Lower lobe of right lung (tissue), 2 donors: ENCODE measurements at regions not wholly inside any gene's neighbourhood (a gene's known extent, or its start where the extent isn't known, plus 50 kb on each side); places are given as distances from the start of the nearest gene placed in this dataset.
A peak's percentile ranks its signal among the peaks of the same experiment; 100 is the strongest.
"Not testable (repeated sequence)": the region's sequence is repeated elsewhere in the genome, so short reads cannot be mapped to it uniquely, and the experiment has no call there.

Source experiments
- ATAC-seq, 2 donors: fragments of 200-7000 bp; cut with Tn5 transposase; one replicate each; pipeline ENCODE4 v1.9.1; 2020 to 2022; ENCODE audit warnings: mild to moderate bottlenecking in 2 of 2, moderate library complexity in 2 of 2
- DNase-seq: peaks from one replicate; pipeline ENCODE4 v3.0.0-alpha.2; 2020
- H3K27ac ChIP-seq: fragments of 200-600 bp; one replicate; pipeline ENCODE4 v1.8.0; 2022
- H3K27me3 ChIP-seq: fragments of 200-600 bp; one replicate; pipeline ENCODE4 v1.8.0; 2022; ENCODE audit warnings: low read depth
- H3K36me3 ChIP-seq: fragments of 200-600 bp; one replicate; pipeline ENCODE4 v1.8.0; 2022; ENCODE audit warnings: mild to moderate bottlenecking
- H3K4me1 ChIP-seq: fragments of 200-600 bp; one replicate; pipeline ENCODE4 v1.8.0; 2022
- H3K4me3 ChIP-seq: fragments of 200-600 bp; one replicate; pipeline ENCODE4 v1.8.0; 2022; ENCODE audit warnings: mild to moderate bottlenecking
- H3K9me3 ChIP-seq: fragments of 200-600 bp; one replicate; pipeline ENCODE4 v1.8.0; 2022
- intact Hi-C: fragments of 100-400 bp; cut with DNase I; formaldehyde crosslinking; loops from one replicate; pipeline ENCODE4 v1.11.0; 2022
- TF ChIP-seq, protein P1 (sequence below): fragments of 200-600 bp; IDR thresholded peaks from one replicate; pipeline ENCODE4 v1.8.0; 2022; ENCODE audit warnings: antibody characterized with exemption, mild to moderate bottlenecking
- donor health status: DM: no; HTN: yes; CAD: no; lungs with severe emphysema.

DNA sequence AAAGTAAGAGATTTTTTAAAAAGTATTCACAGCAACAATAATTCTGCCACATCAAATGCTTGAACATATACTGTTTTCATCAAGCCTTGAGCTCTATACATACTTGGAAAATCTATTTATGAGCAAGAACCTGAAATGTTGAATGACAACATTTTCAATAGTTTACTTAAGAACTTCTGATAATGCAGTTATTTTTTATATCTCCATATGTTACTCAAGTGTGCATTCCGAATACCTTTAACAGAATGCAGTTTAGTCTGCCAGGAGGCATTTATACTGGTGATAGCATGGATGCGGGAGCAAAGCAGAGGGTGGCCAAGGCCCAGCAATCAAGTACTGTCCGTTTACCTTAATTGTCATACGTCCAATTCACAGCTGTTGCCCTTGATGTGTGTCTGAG is 589.5 kb downstream of the KCTD12 start:
- no peaks in the 10 kb centered on the region for H3K27me3 ChIP-seq
- no peak for ATAC-seq
- no peak overlapping the region for H3K27ac ChIP-seq
- H3K9me3 ChIP-seq: no peaks in the 10 kb centered on the region
- TF ChIP-seq, protein P1, sequence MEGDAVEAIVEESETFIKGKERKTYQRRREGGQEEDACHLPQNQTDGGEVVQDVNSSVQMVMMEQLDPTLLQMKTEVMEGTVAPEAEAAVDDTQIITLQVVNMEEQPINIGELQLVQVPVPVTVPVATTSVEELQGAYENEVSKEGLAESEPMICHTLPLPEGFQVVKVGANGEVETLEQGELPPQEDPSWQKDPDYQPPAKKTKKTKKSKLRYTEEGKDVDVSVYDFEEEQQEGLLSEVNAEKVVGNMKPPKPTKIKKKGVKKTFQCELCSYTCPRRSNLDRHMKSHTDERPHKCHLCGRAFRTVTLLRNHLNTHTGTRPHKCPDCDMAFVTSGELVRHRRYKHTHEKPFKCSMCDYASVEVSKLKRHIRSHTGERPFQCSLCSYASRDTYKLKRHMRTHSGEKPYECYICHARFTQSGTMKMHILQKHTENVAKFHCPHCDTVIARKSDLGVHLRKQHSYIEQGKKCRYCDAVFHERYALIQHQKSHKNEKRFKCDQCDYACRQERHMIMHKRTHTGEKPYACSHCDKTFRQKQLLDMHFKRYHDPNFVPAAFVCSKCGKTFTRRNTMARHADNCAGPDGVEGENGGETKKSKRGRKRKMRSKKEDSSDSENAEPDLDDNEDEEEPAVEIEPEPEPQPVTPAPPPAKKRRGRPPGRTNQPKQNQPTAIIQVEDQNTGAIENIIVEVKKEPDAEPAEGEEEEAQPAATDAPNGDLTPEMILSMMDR: no peak
- no peaks in the 10 kb centered on the region for H3K36me3 ChIP-seq
- intact Hi-C loops: no loop called here
- H3K4me1 ChIP-seq: no peaks in the 10 kb centered on the region
- DNase-seq: no peak
- no peak overlapping the region for H3K4me3 ChIP-seq

DNA sequence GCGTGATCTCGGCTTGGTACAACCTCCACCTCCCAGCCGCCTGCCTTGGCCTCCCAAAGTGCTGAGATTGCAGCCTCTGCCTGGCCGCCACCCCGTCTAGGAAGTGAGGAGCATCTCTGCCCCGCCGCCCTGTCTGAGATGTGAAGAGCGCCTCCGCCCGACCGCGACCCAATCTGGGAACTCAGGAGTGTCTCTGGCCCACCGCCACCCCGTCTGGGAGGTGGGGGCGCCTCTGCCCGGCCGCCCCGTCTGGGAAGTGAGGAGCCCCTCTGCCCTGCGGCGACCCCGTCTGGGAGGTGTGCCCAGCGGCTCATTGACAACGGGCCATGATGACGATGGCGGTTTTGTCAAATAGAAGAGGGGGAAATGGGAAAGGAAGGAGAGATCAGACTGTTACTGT is 591.2 kb downstream of the KCTD12 start:
- H3K27me3 ChIP-seq, H3K9me3 ChIP-seq, H3K36me3 ChIP-seq, ATAC-seq, intact Hi-C loops, H3K4me3 ChIP-seq, DNase-seq, H3K27ac ChIP-seq, H3K4me1 ChIP-seq: not testable (repeated sequence)

DNA sequence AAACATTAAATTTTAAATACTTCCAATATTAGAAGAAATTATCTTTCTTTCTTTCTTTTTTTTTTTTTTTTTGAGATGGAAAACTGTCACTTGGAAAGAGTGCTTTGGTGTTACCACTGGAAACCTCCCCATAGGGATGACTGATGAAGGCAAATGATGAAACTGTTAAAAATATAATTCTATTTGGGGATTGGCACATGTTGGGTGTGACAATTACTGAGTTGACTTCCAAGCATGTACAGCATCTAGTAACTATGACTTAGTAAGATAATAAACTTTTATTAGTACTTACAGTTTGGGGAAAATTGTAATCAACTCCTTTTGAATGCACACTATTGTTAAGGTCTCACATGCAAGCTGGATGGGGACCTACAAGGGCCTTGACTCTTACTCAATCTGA is 592.5 kb downstream of the KCTD12 start:
- Histone ChIP-seq H3K4me3 (no peak overlapping the region), H3K4me1 (no peaks in the 10 kb centered on the region), H3K27me3 (no peaks in the 10 kb centered on the region), H3K9me3 (no peaks in the 10 kb centered on the region), H3K36me3 (no peaks in the 10 kb centered on the region), H3K27ac (no peak overlapping the region)
- intact Hi-C loops: no loop called here
- DNase-seq (no peak), ATAC-seq (no peak)
- TF ChIP-seq, protein P1: no peak

DNA sequence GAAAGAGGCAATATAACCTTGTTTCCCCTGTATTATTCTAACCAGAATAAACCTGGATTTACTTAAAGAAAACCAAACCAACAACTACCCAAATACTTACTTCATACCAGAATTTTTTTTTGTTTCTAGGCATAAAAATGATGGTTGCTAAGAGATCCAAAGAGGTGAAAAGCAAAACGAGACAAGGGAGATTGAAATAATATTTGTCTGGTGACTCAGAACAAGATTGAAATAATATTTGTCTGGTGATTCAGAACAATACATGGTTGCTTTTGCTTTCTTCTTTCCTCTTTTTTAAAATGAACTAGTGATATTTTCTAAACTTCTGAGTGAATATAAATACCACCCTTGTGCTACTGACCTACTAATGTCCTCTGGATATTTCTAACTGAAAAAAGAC is 592.9 kb downstream of the KCTD12 start:
- no peak overlapping the region for H3K4me3 ChIP-seq
- no peak overlapping the region for H3K27ac ChIP-seq
- H3K27me3 ChIP-seq: no peaks in the 10 kb centered on the region
- no peaks in the 10 kb centered on the region for H3K36me3 ChIP-seq
- DNase-seq (no peak), ATAC-seq (peak in 1 of 2 donors; percentile 48)
- no peaks in the 10 kb centered on the region for H3K4me1 ChIP-seq
- H3K9me3 ChIP-seq: no peaks in the 10 kb centered on the region
- intact Hi-C loops: no loop called here
- TF ChIP-seq, protein P1: no peak

DNA sequence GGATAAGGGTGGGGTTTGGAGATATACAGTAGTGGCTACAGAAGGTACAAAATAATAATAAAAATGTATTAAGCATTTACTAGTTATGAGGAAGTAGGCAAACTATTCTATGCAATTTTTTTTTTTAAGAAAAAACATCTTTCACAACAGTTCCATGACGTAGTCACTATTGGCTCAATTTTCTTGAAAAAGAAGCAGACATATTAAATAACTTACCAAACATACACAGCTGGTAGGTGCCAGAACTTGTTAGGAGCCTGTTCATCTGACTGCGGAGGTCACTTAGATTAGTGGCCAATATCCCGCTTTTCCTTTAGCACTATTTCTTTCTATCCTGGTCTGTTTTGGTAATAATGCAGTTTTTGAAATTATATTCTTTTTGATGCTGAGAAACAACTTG is 593.5 kb downstream of the KCTD12 start:
- TF ChIP-seq, protein P1: no peak
- Histone ChIP-seq H3K36me3 (no peaks in the 10 kb centered on the region), H3K4me1 (no peaks in the 10 kb centered on the region), H3K4me3 (no peak overlapping the region), H3K27me3 (no peaks in the 10 kb centered on the region), H3K27ac (no peak overlapping the region), H3K9me3 (no peaks in the 10 kb centered on the region)
- DNase-seq (no peak), ATAC-seq (no peak)
- intact Hi-C loops: no loop called here

DNA sequence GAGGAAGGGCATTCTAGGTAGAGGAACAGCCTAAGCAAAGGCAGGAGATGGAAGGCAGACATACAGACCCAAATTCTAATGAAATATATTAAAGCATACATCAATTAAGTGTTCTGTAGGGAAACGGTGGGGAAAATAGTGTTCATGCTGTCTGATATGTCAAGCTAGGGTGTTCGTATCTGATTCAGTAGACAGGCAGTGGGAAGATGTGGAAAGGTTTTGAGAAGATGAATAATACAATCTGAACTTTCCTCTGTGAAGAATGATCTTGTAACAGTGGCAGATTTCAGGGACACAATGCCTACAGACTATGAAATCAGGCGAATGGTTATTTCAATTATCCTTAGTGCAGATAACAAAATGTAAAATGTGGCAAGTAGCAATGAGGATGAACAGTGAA is 594.2 kb downstream of the KCTD12 start:
- H3K27me3 ChIP-seq: no peaks in the 10 kb centered on the region
- TF ChIP-seq, protein P1: no peak
- no peak for DNase-seq
- no peak overlapping the region for H3K4me3 ChIP-seq
- no peak for ATAC-seq
- H3K4me1 ChIP-seq: no peaks in the 10 kb centered on the region
- no peaks in the 10 kb centered on the region for H3K9me3 ChIP-seq
- intact Hi-C loops: no loop called here
- no peak overlapping the region for H3K27ac ChIP-seq
- H3K36me3 ChIP-seq: no peaks in the 10 kb centered on the region
